HepG2 (cell line): ENCODE measurements at regions not wholly inside any gene's neighbourhood (a gene's known extent, or its start where the extent isn't known, plus 50 kb on each side); places are given as distances from the start of the nearest gene placed in this dataset.

Experiments used
- GZF1 ChIP-seq: sonication (generic); formaldehyde crosslinking; IDR thresholded peaks from 2 replicates; pipeline ENCODE4 v1.5.1; 2020; ENCODE audit warnings: mild to moderate bottlenecking, missing genetic modification reagents
- MAFK ChIP-seq, 2 experiments: IDR thresholded peaks in 1 of 2; conservative IDR thresholded peaks in 1 of 2; 2 replicates each; pipeline ENCODE4 v1.6.1; 2011; ENCODE audit warnings: improper control_type of control experiment in 2 of 2, low read length in 2 of 2
- NFYB ChIP-seq: sonication (generic); formaldehyde crosslinking; IDR thresholded peaks from 2 replicates; pipeline ENCODE4 v1.4.0; 2020; ENCODE audit warnings: missing genetic modification reagents
- PHF20 ChIP-seq: sonication (generic); formaldehyde crosslinking; IDR thresholded peaks from 2 replicates; pipeline ENCODE4 v1.5.0; 2020; ENCODE audit warnings: mild to moderate bottlenecking, missing genetic modification reagents
- RELA ChIP-seq: sonication (generic); formaldehyde crosslinking; IDR thresholded peaks from 2 replicates; pipeline ENCODE4 v1.4.0; 2020; ENCODE audit warnings: missing genetic modification reagents
- SP5 ChIP-seq: IDR thresholded peaks from 2 replicates; pipeline ENCODE4 v1.6.1; 2016; ENCODE audit warnings: low read depth, borderline replicate concordance
- TP53 ChIP-seq: sonication (generic); formaldehyde crosslinking; conservative IDR thresholded peaks from 2 replicates; pipeline ENCODE4 v1.4.0; 2020; ENCODE audit warnings: missing genetic modification reagents
- ZFP36L2 ChIP-seq: sonication (generic); formaldehyde crosslinking; IDR thresholded peaks from 2 replicates; pipeline ENCODE4 v1.4.0; 2020; ENCODE audit warnings: missing genetic modification reagents
- ZNF251 ChIP-seq: sonication (generic); formaldehyde crosslinking; IDR thresholded peaks from 2 replicates; pipeline ENCODE4 v1.9.0; 2021; ENCODE audit warnings: mild to moderate bottlenecking, missing genetic modification reagents
- ZNF260 ChIP-seq: sonication (generic); formaldehyde crosslinking; IDR thresholded peaks from 2 replicates; pipeline ENCODE4 v1.4.0; 2020; ENCODE audit warnings: missing genetic modification reagents, low read depth, mild to moderate bottlenecking, borderline replicate concordance
- ZNF546 ChIP-seq: sonication (generic); formaldehyde crosslinking; conservative IDR thresholded peaks from 2 replicates; pipeline ENCODE4 v1.8.1; 2023; ENCODE audit warnings: mild to moderate bottlenecking, missing genetic modification reagents
- TF ChIP-seq, protein P1 (sequence below): sonication (generic); formaldehyde crosslinking; IDR thresholded peaks from 2 replicates; pipeline ENCODE4 v1.5.1; 2020; ENCODE audit warnings: mild to moderate bottlenecking, missing genetic modification reagents, moderate library complexity
- TF ChIP-seq, protein P2 (sequence below): sonication (generic); formaldehyde crosslinking; IDR thresholded peaks from 2 replicates; pipeline ENCODE4 v1.4.0; 2020; ENCODE audit warnings: missing genetic modification reagents
- TF ChIP-seq, protein P3 (sequence below): sonication (generic); formaldehyde crosslinking; IDR thresholded peaks from 2 replicates; pipeline ENCODE4 v1.5.0; 2020; ENCODE audit warnings: mild to moderate bottlenecking, missing genetic modification reagents
- TF ChIP-seq, protein P4 (sequence below): IDR thresholded peaks from 2 replicates; pipeline ENCODE4 v1.6.1; 2016; ENCODE audit warnings: mild to moderate bottlenecking
- TF ChIP-seq, protein P5 (sequence below): sonication (generic); formaldehyde crosslinking; IDR thresholded peaks from 2 replicates; pipeline ENCODE4 v1.8.0; 2022; ENCODE audit warnings: mild to moderate bottlenecking, missing genetic modification reagents, moderate library complexity
- TF ChIP-seq, protein P6 (sequence below): sonication (generic); formaldehyde crosslinking; conservative IDR thresholded peaks from 2 replicates; pipeline ENCODE4 v1.4.0; 2020; ENCODE audit warnings: mild to moderate bottlenecking, missing genetic modification reagents, moderate library complexity

DNA sequence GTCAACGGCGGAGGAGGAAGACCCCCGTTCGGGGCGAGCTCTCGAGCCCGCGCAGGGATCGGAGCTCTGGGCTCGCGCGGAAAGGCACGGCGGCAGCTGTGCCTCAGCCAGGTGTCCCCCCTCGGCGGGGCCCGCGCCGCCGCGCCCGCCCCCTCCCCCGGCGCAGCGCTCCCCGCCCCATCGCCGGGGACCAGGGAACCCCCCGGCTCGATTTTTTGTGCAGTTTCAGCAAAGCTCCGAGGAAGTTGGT lies 110.0 kb downstream of the KCNRG start (continued):
- 0 out of 2 replicates have a peak, but pooled peaks have one; percentile 6 for TF ChIP-seq ZNF546
- no peak for TF ChIP-seq PHF20 (CRISPR knock-in tag)
- no peak for TF ChIP-seq RELA
- no peak for TF ChIP-seq ZNF260 (CRISPR knock-in tag)
- peak; percentile 40 to 47; a peak in 1 of 4 replicates for TF ChIP-seq MAFK (conservative IDR thresholded peaks at IDR 0.05 in 1 of 2, IDR thresholded peaks at IDR 0.05 in 1 of 2; ENCODE audit: low read length in 2 of 2)
- TF ChIP-seq, protein P1, sequence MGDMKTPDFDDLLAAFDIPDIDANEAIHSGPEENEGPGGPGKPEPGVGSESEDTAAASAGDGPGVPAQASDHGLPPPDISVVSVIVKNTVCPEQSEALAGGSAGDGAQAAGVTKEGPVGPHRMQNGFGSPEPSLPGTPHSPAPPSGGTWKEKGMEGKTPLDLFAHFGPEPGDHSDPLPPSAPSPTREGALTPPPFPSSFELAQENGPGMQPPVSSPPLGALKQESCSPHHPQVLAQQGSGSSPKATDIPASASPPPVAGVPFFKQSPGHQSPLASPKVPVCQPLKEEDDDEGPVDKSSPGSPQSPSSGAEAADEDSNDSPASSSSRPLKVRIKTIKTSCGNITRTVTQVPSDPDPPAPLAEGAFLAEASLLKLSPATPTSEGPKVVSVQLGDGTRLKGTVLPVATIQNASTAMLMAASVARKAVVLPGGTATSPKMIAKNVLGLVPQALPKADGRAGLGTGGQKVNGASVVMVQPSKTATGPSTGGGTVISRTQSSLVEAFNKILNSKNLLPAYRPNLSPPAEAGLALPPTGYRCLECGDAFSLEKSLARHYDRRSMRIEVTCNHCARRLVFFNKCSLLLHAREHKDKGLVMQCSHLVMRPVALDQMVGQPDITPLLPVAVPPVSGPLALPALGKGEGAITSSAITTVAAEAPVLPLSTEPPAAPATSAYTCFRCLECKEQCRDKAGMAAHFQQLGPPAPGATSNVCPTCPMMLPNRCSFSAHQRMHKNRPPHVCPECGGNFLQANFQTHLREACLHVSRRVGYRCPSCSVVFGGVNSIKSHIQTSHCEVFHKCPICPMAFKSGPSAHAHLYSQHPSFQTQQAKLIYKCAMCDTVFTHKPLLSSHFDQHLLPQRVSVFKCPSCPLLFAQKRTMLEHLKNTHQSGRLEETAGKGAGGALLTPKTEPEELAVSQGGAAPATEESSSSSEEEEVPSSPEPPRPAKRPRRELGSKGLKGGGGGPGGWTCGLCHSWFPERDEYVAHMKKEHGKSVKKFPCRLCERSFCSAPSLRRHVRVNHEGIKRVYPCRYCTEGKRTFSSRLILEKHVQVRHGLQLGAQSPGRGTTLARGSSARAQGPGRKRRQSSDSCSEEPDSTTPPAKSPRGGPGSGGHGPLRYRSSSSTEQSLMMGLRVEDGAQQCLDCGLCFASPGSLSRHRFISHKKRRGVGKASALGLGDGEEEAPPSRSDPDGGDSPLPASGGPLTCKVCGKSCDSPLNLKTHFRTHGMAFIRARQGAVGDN (CRISPR knock-in tag) = no peak
- TF ChIP-seq, protein P2, sequence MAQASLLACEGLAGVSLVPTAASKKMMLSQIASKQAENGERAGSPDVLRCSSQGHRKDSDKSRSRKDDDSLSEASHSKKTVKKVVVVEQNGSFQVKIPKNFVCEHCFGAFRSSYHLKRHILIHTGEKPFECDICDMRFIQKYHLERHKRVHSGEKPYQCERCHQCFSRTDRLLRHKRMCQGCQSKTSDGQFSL (CRISPR knock-in tag) = no peak
- no peak for TF ChIP-seq ZNF251 (CRISPR knock-in tag)
- TF ChIP-seq, protein P3, sequence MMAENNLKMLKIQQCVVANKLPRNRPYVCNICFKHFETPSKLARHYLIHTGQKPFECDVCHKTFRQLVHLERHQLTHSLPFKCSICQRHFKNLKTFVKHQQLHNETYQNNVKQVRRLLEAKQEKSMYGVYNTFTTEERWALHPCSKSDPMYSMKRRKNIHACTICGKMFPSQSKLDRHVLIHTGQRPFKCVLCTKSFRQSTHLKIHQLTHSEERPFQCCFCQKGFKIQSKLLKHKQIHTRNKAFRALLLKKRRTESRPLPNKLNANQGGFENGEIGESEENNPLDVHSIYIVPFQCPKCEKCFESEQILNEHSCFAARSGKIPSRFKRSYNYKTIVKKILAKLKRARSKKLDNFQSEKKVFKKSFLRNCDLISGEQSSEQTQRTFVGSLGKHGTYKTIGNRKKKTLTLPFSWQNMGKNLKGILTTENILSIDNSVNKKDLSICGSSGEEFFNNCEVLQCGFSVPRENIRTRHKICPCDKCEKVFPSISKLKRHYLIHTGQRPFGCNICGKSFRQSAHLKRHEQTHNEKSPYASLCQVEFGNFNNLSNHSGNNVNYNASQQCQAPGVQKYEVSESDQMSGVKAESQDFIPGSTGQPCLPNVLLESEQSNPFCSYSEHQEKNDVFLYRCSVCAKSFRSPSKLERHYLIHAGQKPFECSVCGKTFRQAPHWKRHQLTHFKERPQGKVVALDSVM (CRISPR knock-in tag) = no peak
- no peak for TF ChIP-seq TP53
- TF ChIP-seq, protein P4, sequence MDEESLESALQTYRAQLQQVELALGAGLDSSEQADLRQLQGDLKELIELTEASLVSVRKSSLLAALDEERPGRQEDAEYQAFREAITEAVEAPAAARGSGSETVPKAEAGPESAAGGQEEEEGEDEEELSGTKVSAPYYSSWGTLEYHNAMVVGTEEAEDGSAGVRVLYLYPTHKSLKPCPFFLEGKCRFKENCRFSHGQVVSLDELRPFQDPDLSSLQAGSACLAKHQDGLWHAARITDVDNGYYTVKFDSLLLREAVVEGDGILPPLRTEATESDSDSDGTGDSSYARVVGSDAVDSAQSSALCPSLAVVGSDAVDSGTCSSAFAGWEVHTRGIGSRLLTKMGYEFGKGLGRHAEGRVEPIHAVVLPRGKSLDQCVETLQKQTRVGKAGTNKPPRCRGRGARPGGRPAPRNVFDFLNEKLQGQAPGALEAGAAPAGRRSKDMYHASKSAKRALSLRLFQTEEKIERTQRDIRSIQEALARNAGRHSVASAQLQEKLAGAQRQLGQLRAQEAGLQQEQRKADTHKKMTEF (CRISPR knock-in tag) = no peak
- TF ChIP-seq NFYB (CRISPR knock-in tag) = no peak
- peak; percentile 15; the same call in 1 of the 2 replicates for TF ChIP-seq ZFP36L2 (CRISPR knock-in tag)
- no peak for TF ChIP-seq SP5 (CRISPR knock-in tag)
- TF ChIP-seq, protein P5, sequence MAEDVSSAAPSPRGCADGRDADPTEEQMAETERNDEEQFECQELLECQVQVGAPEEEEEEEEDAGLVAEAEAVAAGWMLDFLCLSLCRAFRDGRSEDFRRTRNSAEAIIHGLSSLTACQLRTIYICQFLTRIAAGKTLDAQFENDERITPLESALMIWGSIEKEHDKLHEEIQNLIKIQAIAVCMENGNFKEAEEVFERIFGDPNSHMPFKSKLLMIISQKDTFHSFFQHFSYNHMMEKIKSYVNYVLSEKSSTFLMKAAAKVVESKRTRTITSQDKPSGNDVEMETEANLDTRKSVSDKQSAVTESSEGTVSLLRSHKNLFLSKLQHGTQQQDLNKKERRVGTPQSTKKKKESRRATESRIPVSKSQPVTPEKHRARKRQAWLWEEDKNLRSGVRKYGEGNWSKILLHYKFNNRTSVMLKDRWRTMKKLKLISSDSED (CRISPR knock-in tag) = no peak
- TF ChIP-seq GZF1 = no peak
- TF ChIP-seq, protein P6, sequence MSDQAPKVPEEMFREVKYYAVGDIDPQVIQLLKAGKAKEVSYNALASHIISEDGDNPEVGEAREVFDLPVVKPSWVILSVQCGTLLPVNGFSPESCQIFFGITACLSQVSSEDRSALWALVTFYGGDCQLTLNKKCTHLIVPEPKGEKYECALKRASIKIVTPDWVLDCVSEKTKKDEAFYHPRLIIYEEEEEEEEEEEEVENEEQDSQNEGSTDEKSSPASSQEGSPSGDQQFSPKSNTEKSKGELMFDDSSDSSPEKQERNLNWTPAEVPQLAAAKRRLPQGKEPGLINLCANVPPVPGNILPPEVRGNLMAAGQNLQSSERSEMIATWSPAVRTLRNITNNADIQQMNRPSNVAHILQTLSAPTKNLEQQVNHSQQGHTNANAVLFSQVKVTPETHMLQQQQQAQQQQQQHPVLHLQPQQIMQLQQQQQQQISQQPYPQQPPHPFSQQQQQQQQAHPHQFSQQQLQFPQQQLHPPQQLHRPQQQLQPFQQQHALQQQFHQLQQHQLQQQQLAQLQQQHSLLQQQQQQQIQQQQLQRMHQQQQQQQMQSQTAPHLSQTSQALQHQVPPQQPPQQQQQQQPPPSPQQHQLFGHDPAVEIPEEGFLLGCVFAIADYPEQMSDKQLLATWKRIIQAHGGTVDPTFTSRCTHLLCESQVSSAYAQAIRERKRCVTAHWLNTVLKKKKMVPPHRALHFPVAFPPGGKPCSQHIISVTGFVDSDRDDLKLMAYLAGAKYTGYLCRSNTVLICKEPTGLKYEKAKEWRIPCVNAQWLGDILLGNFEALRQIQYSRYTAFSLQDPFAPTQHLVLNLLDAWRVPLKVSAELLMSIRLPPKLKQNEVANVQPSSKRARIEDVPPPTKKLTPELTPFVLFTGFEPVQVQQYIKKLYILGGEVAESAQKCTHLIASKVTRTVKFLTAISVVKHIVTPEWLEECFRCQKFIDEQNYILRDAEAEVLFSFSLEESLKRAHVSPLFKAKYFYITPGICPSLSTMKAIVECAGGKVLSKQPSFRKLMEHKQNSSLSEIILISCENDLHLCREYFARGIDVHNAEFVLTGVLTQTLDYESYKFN (CRISPR knock-in tag) = no peak
